Pancreas (tissue), 10 donors: ENCODE measurements at regions not wholly inside any gene's neighbourhood (a gene's known extent, or its start where the extent isn't known, plus 50 kb on each side); places are given as distances from the start of the nearest gene placed in this dataset.

ENCODE experiments used
- ATAC-seq, 4 donors: fragments of 200-7000 bp; cut with Tn5 transposase; one replicate each; pipeline versions ENCODE4 v1.8.0 to v1.9.1; 2020; ENCODE audit warnings: mild to moderate bottlenecking in 4 of 4, moderate library complexity in 4 of 4
- DNase-seq, 6 donors: peaks; one replicate each; pipeline ENCODE4 v3.0.0-alpha.2; 2020
- FAIRE-seq: peaks from 2 replicates; lab custom pipeline; 2012; peaks lifted over from hg19 to GRCh38; lab: Jason Lieb, UNC
- H3K27ac ChIP-seq, 4 donors: fragments of 200-600 bp; sonication (generic); 1 replicate in 3 of 4; 2 replicates in 1 of 4; pipeline versions ENCODE4 v1.5.0 to v1.8.0; 2020
- H3K27me3 ChIP-seq, 4 donors: fragments of 200-600 bp; one replicate each; pipeline ENCODE4 v1.8.0; 2021
- H3K36me3 ChIP-seq, 3 donors: fragments of 200-600 bp; sonication (generic) in 1 of 3; one replicate each; pipeline versions ENCODE4 v1.5.0 to v1.8.0; 2020 to 2021
- H3K4me1 ChIP-seq, 3 donors: fragments of 200-600 bp; one replicate each; pipeline ENCODE4 v1.8.0; 2021
- H3K4me3 ChIP-seq, 4 donors: fragments of 200-600 bp; sonication (generic) in 2 of 4; one replicate each; pipeline versions ENCODE4 v1.5.0 to v1.8.0; 2020 to 2021
- H3K9me3 ChIP-seq, 4 donors: fragments of 200-600 bp; one replicate each; pipeline ENCODE4 v1.8.0; 2021
- WGBS, 2 donors: extraction: QIAGEN DNeasy Blood & Tissue Kit; methylation state at CpG; one replicate each; pipeline ENCODE4 v1.1.7; 2013; 5-methylcytosine and 5-hydroxymethylcytosine counted together
- intact Hi-C, 3 donors: fragments of 100-400 bp; cut with DNase I; formaldehyde crosslinking; loops; one replicate each; pipeline versions ENCODE4 v1.11.1 to v1.14.2; 2022
- TF ChIP-seq, protein P1 (sequence below), 4 donors: fragments of 200-600 bp; sonication (generic) in 3 of 4; IDR thresholded peaks; one replicate each; pipeline versions ENCODE4 v1.5.0 to v1.8.0; 2021; ENCODE audit warnings: antibody characterized with exemption in 4 of 4
- donor health status: healthy with polysubstance abuse.
- donor health status: DM: no; HTN: no; CAD: no; lungs with moderate emphysema.
- donor health status: DM: no; HTN: no; CAD: no.
- donor health status: control.
- donor health status: control.
- donor health status: Bipolar disorder and iron deficiency.
- donor health status: DM: yes; HTN: yes; CAD: no.
- donor health status: DM: no; HTN: no; CAD: no.
- donor health status: DM: no; HTN: no; CAD: no.
- donor health status: DM: yes; HTN: yes; CAD: no.

GRCh38 chr7:66537380-66537779 is 91.3 kb upstream of the KCTD7 start:
- Histone ChIP-seq H3K36me3 (no peaks in the 10 kb centered on the region), H3K4me3 (no peak overlapping the region), H3K27ac (no peak overlapping the region), H3K4me1 (no peaks in the 10 kb centered on the region), H3K9me3 (no peaks in the 10 kb centered on the region), H3K27me3 (no peaks in the 10 kb centered on the region)
- ATAC-seq: no peak
- FAIRE-seq: no peak
- intact Hi-C loops: no loop called here
- TF ChIP-seq, protein P1, sequence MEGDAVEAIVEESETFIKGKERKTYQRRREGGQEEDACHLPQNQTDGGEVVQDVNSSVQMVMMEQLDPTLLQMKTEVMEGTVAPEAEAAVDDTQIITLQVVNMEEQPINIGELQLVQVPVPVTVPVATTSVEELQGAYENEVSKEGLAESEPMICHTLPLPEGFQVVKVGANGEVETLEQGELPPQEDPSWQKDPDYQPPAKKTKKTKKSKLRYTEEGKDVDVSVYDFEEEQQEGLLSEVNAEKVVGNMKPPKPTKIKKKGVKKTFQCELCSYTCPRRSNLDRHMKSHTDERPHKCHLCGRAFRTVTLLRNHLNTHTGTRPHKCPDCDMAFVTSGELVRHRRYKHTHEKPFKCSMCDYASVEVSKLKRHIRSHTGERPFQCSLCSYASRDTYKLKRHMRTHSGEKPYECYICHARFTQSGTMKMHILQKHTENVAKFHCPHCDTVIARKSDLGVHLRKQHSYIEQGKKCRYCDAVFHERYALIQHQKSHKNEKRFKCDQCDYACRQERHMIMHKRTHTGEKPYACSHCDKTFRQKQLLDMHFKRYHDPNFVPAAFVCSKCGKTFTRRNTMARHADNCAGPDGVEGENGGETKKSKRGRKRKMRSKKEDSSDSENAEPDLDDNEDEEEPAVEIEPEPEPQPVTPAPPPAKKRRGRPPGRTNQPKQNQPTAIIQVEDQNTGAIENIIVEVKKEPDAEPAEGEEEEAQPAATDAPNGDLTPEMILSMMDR (IDR thresholded peaks at IDR 0.05): no peak
- DNase-seq: no peak
- 83 to 87% methylated on average over 10 of the region's 10 CpGs for WGBS, 2 donors

DNA sequence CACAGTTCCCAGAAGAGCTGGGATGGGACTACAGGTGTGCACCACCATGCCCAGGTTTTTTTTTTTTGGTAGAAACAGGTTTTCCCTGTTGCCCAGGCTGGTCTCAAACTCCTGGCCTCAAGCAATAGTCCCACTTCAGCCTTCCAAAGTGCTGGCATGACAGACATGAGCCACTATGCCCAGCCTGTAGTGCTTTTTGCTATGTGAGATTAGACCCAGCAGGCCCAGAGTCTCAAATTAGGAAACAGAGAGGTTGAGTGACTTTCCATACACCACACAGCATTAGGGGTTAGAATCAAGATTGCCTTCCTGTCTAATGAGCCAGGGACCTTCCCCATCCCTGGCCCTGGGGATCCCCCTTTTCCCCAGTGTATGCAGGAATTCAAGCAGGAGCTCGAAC is 90.8 kb upstream of the KCTD7 start:
- 95% methylated on average over 1 of the region's 1 CpG for WGBS, 2 donors
- H3K36me3 ChIP-seq: no peaks in the 10 kb centered on the region
- intact Hi-C loops: no loop called here
- no peak for ATAC-seq
- no peaks in the 10 kb centered on the region for H3K9me3 ChIP-seq
- no peak overlapping the region for H3K27ac ChIP-seq
- H3K27me3 ChIP-seq: no peaks in the 10 kb centered on the region
- TF ChIP-seq, protein P1 (IDR thresholded peaks at IDR 0.05): no peak
- H3K4me3 ChIP-seq: no peak overlapping the region
- FAIRE-seq: no peak
- H3K4me1 ChIP-seq: no peaks in the 10 kb centered on the region
- no peak for DNase-seq

DNA sequence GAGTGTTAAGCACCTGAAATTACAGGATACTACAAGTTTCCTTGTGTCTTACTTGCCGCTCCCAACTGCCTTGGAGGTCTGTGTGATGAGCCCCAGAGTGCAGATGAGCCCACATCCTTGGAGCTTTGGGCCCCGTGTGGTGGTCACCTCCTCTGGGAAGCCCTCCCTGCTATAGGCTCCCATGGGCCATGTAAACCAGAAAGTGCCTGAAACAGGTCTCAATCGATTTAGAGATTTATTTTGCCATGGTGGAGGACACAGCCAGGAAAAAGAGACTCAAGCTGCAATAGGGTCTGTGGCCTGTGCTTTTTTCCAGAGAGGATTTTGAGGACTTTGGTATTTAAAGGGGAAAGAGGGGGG is 89.4 kb upstream of the KCTD7 start:
- Histone ChIP-seq H3K27ac (no peak overlapping the region), H3K36me3 (no peaks in the 10 kb centered on the region)
- 82 to 92% methylated on average over 3 of the region's 3 CpGs for WGBS, 2 donors

GRCh38 chr7:66539902-66540375 is 88.7 kb upstream of the KCTD7 start:
- no peaks in the 10 kb centered on the region for H3K4me1 ChIP-seq
- no peaks in the 10 kb centered on the region for H3K27me3 ChIP-seq
- intact Hi-C loops: no loop called here
- no peak overlapping the region for H3K4me3 ChIP-seq
- no peak for FAIRE-seq
- ATAC-seq: no peak
- H3K36me3 ChIP-seq: peaks cover 0 to 5% (median 0%) of the 10 kb centered on the region in 3 donors
- no peaks in the 10 kb centered on the region for H3K9me3 ChIP-seq
- WGBS, 2 donors: 86 to 90% methylated on average over 8 of the region's 8 CpGs
- DNase-seq: no peak
- no peak overlapping the region for H3K27ac ChIP-seq
- TF ChIP-seq, protein P1 (IDR thresholded peaks at IDR 0.05): no peak

More for the DNA sequence above, 89.4 kb upstream of the KCTD7 start:
- TF ChIP-seq, protein P1 (IDR thresholded peaks at IDR 0.05): no peak
- Histone ChIP-seq H3K27me3 (no peaks in the 10 kb centered on the region), H3K4me1 (no peaks in the 10 kb centered on the region), H3K4me3 (no peak overlapping the region), H3K9me3 (no peaks in the 10 kb centered on the region)
- ATAC-seq (no peak), DNase-seq (no peak), FAIRE-seq (no peak)
- intact Hi-C loops: no loop called here

DNA sequence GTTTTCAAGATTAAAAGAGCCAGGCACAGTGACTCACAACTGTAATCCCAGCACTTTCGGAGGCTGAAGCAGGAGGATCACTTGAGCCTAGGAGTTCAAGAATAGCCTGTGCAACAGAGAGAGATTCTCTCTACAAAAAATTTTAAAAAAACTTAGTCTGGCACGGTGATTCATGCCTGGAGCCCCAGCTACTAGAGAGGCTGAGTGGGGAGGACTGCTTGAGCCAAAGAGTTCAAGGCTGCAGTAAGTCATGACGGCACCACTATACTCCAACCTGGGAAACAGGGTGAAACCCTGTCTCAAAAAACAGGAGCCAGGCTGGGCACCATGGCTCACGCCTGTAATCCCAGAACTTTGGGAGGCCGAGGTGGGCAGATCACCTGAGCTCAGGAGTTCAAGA is 86.6 kb upstream of the KCTD7 start:
- no peaks in the 10 kb centered on the region for H3K4me1 ChIP-seq
- no peak overlapping the region for H3K27ac ChIP-seq
- H3K4me3 ChIP-seq: no peak overlapping the region
- DNase-seq (no peak), ATAC-seq (no peak), FAIRE-seq (no peak)
- WGBS, 2 donors: 93% methylated on average over 5 of the region's 5 CpGs
- peaks cover 0 to 8% (median 0%) of the 10 kb centered on the region in 3 donors for H3K36me3 ChIP-seq
- intact Hi-C loops: no loop called here
- no peaks in the 10 kb centered on the region for H3K9me3 ChIP-seq
- H3K27me3 ChIP-seq: no peaks in the 10 kb centered on the region
- TF ChIP-seq, protein P1 (IDR thresholded peaks at IDR 0.05): no peak
